HG03196 (cell line): ENCODE measurements at regions not wholly inside any gene's neighbourhood (a gene's known extent, or its start where the extent isn't known, plus 50 kb on each side); places are given as distances from the start of the nearest gene placed in this dataset.
"Not testable (repeated sequence)": the region's sequence is repeated elsewhere in the genome, so short reads cannot be mapped to it uniquely, and the experiment has no call there.

Source experiments
- ATAC-seq: cut with Tn5 transposase; IDR thresholded peaks from one replicate; pipeline ENCODE4 v1.9.1; 2021; ENCODE audit not compliant: unreplicated experiment

- not testable (repeated sequence) for ATAC-seq
Measured at GRCh38 chr7:86375602-86376001, 268.1 kb upstream of the GRM3 start.

- ATAC-seq = no peak
Measured at GRCh38 chr7:86372262-86372661, 271.4 kb upstream of the GRM3 start.

DNA sequence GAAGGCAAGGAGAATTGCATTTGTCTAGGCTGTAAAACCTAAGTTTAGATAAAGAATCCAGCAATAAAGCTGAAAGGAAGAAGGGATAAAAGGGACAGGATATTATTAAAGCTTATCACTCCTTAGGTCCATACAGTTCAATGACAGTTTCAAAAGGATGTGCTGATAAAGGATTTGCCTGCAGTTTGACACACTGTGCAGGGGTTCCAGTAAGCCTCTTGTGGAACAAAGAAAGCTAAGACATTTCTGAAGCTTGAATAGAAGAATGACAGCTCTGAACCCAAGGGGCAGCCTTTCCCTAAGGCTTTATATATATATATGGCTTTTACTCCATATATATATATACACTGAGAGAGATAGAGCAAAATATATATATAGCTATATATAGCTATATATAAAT, 276.8 kb upstream of the GRM3 start:
- no peak for ATAC-seq

DNA sequence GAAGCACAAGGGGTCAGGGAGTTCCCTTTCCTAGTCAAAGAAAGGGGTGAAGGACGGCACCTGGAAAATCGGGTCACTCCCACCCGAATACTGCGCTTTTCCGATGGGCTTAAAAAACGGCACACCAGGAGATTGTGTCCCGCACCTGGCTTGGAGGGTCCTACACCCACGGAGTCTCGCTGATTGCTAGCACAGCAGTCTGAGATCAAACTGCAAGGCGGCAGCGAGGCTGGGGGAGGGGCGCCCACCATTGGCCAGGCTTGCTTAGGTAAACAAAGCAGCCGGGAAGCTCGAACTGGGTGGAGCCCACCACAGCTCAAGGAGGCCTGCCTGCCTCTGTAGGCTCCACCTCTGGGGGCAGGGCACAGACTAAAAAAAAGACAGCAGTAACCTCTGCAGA, 303.3 kb upstream of the GRM3 start:
- ATAC-seq = not testable (repeated sequence)

- no peak for ATAC-seq
Measured at GRCh38 chr7:86339051-86339450, 304.7 kb upstream of the GRM3 start.

DNA sequence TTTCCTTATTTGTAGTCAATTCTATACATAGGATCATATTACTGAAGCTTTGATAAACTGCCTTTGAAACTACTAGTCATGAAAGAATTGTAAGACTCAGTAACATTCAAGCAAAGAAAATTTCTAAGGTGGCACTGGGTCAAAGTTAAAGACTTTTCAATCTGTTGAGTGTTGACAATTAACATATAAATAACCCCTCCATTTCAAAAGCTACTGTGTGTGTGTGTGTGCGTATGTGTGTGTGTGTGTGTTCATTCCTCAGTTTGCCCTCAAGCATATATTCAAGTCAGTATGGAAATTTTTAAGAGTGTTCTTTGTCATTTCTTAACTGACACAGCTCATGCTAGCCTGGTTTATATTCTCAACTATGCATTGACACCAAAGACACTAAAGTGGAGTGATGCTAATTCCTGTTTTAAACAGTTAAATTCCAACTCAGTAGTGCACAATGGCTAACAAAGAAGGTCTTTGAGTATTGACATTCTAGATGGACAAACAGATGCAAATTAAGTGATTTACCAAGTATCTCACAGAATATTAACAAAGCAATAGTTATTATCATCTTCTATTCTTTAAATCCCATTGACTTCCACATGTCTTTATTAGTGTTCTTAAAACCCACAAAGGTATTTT, 314.8 kb upstream of the GRM3 start:
- ATAC-seq = no peak

GRCh38 chr7:86326847-86327246, 316.9 kb upstream of the GRM3 start:
- ATAC-seq = no peak

- ATAC-seq = no peak
Measured at GRCh38 chr7:86320889-86321288, 322.8 kb upstream of the GRM3 start.

DNA sequence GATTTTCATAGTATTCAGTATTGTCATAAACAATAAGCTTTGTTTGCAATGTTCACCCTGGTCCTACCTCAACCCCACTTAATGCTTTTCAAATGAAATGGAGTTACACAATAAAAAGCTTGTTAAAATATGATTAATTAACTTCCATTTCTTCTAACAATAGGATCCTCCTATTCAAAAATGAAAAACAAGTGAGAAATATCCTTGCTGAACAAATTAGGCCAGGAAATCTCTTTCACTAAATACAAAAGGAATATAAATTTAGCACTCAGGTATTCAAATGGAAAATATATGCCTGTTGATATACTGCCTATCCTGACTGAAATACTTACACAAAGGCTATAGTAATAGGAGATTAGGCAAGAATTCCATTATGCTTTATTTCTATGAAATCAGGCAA, 323.4 kb upstream of the GRM3 start:
- ATAC-seq = no peak

GRCh38 chr7:86313842-86314241, 329.9 kb upstream of the GRM3 start:
- no peak for ATAC-seq

- no peak for ATAC-seq
Measured at GRCh38 chr7:86301301-86301700, 342.4 kb upstream of the GRM3 start.

DNA sequence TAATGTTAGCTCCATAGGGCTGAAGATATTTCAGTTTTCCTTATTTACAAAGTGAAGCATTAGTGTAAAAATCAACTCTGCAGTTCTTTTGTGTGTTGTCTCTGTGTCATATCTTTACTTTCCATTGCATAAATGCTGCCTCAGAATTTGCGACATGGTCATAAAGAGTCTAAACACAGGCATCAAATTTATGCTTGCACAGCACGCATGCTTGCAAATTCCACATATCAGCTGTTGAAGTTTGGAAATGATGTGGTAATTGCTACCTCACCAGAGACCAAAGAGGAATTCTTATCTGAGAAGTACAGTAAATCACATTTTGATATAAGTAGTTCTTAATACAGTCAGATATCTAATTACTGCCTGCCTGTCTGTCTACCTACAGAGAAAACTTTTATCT, 348.2 kb upstream of the GRM3 start:
- no peak for ATAC-seq

DNA sequence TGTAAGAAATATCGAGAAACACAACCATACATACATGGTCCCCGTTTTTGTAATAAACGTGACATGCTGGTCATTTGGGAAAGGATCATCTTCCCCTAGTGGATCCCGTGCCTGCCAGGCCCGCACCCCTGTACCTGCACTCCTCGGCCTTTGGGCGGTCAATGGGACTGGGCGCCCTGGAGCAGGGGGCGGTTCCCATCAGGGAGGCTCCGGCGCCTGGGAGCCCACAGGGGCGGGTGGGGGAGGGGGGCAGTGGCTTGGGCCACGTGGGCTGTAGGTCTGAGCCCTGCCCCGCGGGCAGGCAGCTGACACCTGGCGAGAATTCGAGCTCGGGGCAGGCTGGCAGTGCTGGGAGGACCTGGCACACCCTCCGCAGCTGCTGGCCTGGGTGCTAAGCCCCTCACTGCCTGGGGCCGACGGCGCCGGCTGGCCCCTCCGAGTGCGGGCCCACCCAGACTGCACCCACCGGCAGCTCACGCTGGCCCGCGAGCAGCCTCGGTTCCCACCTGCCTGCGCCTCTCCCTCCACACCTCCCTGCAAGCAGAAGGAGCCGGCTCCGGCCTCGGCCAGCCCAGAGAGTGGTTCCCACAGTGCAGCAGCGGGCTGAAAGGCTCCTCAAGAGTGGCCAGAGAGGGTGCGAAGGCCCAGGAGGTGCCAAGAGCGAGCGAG, 361.6 kb upstream of the GRM3 start:
- ATAC-seq = no peak

DNA sequence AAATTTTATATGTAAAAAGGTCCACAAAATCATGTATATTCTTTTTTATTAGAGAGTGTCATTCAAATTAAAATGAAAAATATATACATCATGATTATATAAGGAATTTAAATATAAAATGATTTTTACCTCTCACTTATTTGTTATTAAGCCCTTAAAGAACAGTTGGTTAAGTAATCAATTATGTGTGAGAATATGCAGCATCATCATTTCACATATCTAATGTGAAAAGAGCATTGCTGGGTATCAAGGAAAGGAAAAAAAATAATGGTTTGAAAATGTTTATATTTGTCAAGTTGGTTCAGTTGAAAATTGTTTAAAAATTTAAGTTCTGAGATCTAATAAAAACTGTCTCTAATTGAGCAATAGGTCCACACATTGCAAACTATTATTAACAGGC, 363.6 kb upstream of the GRM3 start:
- no peak for ATAC-seq

GRCh38 chr7:86262781-86263180, 380.9 kb upstream of the GRM3 start:
- no peak for ATAC-seq

DNA sequence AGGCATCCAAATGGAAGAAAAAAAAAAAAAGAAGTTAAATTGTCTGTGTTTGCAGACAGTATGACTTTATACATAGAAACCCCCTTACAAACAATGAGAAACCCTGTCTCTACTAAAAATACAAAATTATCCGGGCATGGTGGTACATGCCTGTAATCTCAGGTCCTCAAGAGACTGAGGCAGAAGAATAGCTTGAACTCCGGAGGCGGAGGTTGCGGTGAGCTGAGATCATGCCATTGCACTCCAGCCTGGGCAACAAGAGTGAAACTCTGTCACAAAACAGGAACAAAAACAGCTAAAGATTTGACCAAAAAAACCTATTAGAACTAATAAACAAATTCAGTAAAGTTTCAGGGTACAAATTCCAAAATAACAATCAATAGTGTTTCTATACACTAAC, 385.8 kb upstream of the GRM3 start:
- ATAC-seq = no peak

GRCh38 chr7:86252406-86252805, 391.3 kb upstream of the GRM3 start:
- no peak for ATAC-seq

DNA sequence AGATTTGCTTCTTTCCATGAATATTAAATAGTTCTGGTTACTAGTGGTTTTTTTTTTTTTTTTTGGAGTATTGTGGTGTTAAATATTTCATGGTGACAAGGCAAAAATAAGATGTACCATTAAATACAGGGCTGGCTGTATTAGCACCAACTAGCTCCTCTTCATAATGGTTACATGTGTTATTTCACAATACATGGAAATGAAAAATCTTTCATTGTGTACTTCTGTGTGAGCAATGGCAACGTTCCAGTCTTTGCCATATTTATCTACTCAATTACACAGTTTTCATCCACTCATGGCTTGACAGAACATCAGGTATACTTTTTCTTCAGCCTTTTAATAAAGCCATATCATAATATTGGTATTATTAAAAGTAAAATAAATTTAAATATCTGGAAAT, 394.7 kb upstream of the GRM3 start:
- no peak for ATAC-seq

- ATAC-seq = no peak
Measured at GRCh38 chr7:86243171-86243570, 400.5 kb upstream of the GRM3 start.

DNA sequence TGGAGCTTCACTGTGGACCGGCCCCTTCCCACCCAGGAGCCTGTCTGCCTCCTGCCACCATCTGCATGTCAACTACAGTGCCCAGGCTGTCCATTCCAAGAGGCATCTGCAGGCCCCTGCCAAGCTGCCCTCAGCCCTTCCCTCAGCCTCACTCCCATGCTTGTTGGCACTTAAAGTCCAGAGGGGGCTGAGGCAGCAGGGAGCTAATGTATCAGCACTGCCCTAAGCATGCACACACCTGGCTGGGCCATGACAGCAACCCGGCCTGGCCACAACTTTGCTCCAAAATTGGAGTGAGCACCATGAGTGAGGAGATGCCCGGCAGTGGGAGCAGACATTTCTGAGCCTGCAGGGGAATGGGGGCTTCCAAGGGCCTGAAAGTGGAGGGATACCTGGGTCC, 417.5 kb upstream of the GRM3 start:
- ATAC-seq = no peak

GRCh38 chr7:86222806-86223205, 420.9 kb upstream of the GRM3 start:
- no peak for ATAC-seq

DNA sequence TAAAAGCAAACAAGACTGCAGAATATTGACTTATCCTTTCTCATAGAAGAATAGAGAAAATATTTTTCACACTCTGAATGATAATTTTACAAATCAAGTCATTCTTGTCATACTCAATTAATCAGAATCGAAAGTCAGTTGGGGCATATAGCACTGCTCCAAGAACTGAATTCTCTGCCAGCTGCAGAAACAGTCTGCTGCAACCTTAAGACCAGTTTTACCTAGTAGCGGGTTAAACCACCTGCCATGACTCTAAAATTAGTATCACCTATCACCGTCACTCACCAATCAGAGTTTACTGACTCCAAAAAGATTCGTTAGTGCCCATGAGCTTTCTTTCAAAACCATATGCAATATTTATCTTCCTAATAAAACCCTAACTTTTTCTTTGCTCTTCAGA, 429.0 kb upstream of the GRM3 start:
- no peak for ATAC-seq

DNA sequence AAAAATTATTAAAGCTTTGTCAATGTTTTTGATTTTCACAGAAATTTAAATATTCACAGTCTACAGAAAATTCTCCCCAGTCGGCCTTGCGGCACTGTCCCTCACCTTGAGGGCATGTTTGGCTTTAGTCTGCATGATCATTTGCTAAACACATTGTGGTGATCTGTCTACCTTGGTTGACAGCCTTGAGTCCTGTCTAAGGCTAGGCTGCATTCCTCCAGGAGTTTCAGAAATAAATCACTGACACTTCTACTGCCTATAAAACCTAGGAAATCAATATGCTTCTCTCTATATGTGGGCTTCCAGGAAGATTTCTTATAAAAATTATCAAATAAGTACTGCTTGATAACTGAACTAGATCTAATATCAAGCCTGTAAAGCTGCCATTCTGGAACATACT, 430.7 kb upstream of the GRM3 start:
- ATAC-seq = no peak
